ENCODE measurements at regions not wholly inside any gene's neighbourhood (a gene's known extent, or its start where the extent isn't known, plus 50 kb on each side); places are given as distances from the start of the nearest gene placed in this dataset.

- no peak for DNase-seq (ENCODE audit: insufficient read length, low spot score)
- TF ChIP-seq POU2F2 (IDR thresholded peaks at IDR 0.05; ENCODE audit: low read depth, low read length): no peak
- TF ChIP-seq PAX5 (IDR thresholded peaks at IDR 0.05; ENCODE audit: insufficient read depth, low read length, severe bottlenecking): no peak
- TF ChIP-seq POLR2A (IDR thresholded peaks at IDR 0.05; ENCODE audit: low read depth, low read length): no peak
- TF ChIP-seq SPI1 (IDR thresholded peaks at IDR 0.05; ENCODE audit: low read depth, low read length): no peak
- TF ChIP-seq TAF1 (IDR thresholded peaks at IDR 0.05; ENCODE audit: low read depth, low read length): no peak
- TF ChIP-seq POLR2AphosphoS5 (IDR thresholded peaks at IDR 0.05; ENCODE audit: low read depth, low read length): no peak
- FAIRE-seq: no peak
Measured at GRCh38 chr6:169869301-169869700, 117.9 kb downstream of the ERMARD start.

DNA sequence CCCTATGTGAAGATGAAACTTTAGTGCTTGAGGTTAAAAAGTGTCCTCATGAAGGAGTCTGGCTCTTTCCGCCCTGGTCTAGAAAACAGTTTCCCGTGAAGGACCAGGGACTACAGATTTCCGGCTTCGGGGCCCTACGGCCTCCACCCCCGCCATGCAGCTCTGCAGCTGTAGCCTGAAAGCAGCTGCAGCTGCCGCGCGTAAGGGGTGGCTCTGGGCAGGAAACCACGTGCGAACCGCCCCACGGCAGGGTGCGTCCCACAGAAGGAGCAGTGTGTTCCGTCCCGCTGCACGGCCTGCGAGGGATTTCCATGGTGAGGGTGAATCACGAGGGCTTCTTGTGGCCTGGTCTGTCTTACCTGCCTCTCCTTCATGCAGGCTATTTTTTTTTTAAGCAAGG is 117.0 kb downstream of the ERMARD start:
- TF ChIP-seq TAF1 (IDR thresholded peaks at IDR 0.05; ENCODE audit: low read depth, low read length): no peak
- TF ChIP-seq POU2F2 (IDR thresholded peaks at IDR 0.05; ENCODE audit: low read depth, low read length): no peak
- no peak for TF ChIP-seq POLR2AphosphoS5 (IDR thresholded peaks at IDR 0.05; ENCODE audit: low read depth, low read length)
- no peak for TF ChIP-seq POLR2A (IDR thresholded peaks at IDR 0.05; ENCODE audit: low read depth, low read length)
- no peak for TF ChIP-seq SPI1 (IDR thresholded peaks at IDR 0.05; ENCODE audit: low read depth, low read length)
- TF ChIP-seq PAX5 (IDR thresholded peaks at IDR 0.05; ENCODE audit: insufficient read depth, low read length, severe bottlenecking): no peak
- FAIRE-seq: no peak
- no peak for DNase-seq (ENCODE audit: insufficient read length, low spot score)

DNA sequence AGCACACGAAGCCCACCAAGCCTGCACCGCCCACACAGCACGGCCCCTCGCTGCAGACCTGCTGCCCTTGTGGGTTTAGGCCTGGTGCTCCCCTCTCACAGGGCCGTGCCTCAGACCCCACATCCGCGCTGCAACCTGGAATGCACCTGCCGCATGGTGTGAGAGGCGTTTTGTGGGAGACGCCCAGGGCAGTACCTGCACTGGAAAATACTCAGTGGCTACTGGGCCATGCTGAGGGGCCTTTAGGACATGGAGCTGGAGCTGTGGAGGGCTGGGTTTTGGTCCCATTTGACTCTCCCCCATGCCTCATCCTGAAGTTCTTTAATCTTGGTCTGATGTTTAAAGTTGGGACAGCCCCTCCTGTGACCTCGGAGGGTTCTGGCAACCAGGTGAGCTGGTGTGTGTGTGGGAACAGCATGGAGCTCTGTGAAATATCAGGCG is 116.3 kb downstream of the ERMARD start:
- TF ChIP-seq POU2F2 (IDR thresholded peaks at IDR 0.05; ENCODE audit: low read depth, low read length) (no peak), SPI1 (IDR thresholded peaks at IDR 0.05; ENCODE audit: low read depth, low read length) (no peak), POLR2A (IDR thresholded peaks at IDR 0.05; ENCODE audit: low read depth, low read length) (no peak), PAX5 (IDR thresholded peaks at IDR 0.05; ENCODE audit: insufficient read depth, low read length, severe bottlenecking) (no peak), POLR2AphosphoS5 (IDR thresholded peaks at IDR 0.05; ENCODE audit: low read depth, low read length) (no peak), TAF1 (IDR thresholded peaks at IDR 0.05; ENCODE audit: low read depth, low read length) (no peak)
- no peak for DNase-seq (ENCODE audit: insufficient read length, low spot score)
- no peak for FAIRE-seq

DNA sequence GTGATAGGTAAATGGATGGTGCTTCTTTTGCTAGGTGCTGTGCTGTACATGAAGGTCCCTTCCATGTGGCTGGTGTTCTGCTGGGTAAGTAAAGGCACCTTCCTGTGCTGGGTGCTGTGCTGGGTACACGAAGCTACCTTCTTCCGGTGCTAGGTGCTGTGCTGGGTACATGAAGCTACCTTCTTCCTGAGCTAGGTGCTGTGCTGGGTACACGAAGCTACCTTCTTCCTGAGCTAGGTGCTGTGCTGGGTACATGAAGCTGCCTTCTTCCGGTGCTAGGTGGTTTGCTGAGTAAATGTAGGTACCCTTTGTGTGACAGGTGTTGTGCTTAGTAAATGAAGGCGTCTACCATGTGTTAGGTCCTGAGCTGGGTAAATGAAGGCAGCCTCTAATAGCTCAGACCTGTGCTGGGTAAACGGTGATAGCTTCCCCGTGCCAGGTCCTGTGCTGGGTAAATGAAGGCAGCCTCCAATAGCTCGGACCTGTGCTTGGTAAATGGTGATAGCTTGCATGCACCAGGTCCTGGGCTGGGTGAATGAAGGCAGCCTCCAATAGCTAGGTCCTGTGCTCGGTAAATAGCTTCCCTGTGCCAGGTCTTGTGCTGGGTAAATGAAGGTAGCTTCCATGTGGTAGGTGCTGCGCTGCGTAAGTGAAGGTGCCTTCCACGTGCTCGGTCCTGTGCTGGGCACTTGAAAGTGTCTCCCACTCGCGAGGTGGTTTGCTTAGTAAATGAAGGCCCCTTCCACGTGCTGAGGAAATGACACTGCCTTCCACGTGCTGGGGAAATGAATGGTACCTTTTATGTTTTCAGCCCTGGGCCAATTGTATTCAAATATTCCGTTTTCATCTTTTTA is 115.5 kb downstream of the ERMARD start:
- FAIRE-seq: no peak
- no peak for DNase-seq (ENCODE audit: insufficient read length, low spot score)
- no peak for TF ChIP-seq POU2F2 (IDR thresholded peaks at IDR 0.05; ENCODE audit: low read depth, low read length)
- TF ChIP-seq PAX5 (IDR thresholded peaks at IDR 0.05; ENCODE audit: insufficient read depth, low read length, severe bottlenecking): no peak
- TF ChIP-seq SPI1 (IDR thresholded peaks at IDR 0.05; ENCODE audit: low read depth, low read length): no peak
- TF ChIP-seq POLR2A (IDR thresholded peaks at IDR 0.05; ENCODE audit: low read depth, low read length): no peak
- TF ChIP-seq TAF1 (IDR thresholded peaks at IDR 0.05; ENCODE audit: low read depth, low read length): no peak

- no peak for TF ChIP-seq POLR2A (IDR thresholded peaks at IDR 0.05; ENCODE audit: low read depth, low read length)
- TF ChIP-seq PAX5 (IDR thresholded peaks at IDR 0.05; ENCODE audit: insufficient read depth, low read length, severe bottlenecking): no peak
- no peak for TF ChIP-seq SPI1 (IDR thresholded peaks at IDR 0.05; ENCODE audit: low read depth, low read length)
- no peak for TF ChIP-seq TAF1 (IDR thresholded peaks at IDR 0.05; ENCODE audit: low read depth, low read length)
- no peak for TF ChIP-seq POU2F2 (IDR thresholded peaks at IDR 0.05; ENCODE audit: low read depth, low read length)
- no peak for TF ChIP-seq POLR2AphosphoS5 (IDR thresholded peaks at IDR 0.05; ENCODE audit: low read depth, low read length)
- FAIRE-seq: no peak
- DNase-seq (ENCODE audit: insufficient read length, low spot score): no peak
Measured at GRCh38 chr6:169866140-169866534, 114.7 kb downstream of the ERMARD start.

DNA sequence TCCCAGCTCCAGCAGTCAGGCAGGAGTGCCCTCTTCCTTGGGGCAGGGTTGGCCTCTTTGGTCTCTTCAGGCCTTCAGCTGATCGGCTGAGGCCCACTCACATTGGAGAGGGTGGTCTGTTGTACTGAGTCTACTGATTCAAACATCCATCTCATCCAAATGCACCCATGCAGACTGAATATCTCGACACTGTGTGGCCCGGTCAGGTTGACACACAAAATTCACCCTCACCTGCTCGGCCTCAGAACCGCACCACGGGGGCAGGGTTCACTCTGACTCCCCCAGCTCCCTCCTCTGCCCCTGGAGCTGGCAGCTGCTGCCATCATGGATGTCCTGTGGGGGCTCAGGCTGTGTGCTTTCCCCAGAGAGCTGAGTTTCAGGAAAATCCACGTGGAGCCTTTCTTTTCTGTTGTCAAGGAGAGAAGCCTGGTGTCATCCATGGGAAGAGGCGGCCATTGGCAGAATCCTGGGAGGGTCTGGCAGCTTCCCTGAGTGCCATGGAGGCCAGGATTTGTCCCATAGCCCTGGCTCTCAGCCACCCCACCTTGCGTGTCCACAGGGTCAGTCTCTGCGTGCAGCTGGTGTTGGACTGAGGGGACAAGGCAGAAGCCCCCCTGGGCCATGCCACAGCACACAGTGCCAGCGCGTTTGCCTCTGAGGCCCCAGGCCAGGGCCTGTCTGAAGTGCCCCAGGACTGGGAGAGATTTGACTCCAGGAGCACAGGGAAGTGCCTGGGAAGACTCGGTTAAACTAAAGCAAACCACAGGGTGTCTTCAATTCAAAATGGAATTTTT is 114.1 kb downstream of the ERMARD start:
- TF ChIP-seq TAF1 (IDR thresholded peaks at IDR 0.05; ENCODE audit: low read depth, low read length) (no peak), SPI1 (IDR thresholded peaks at IDR 0.05; ENCODE audit: low read depth, low read length) (no peak), POU2F2 (IDR thresholded peaks at IDR 0.05; ENCODE audit: low read depth, low read length) (no peak), POLR2A (IDR thresholded peaks at IDR 0.05; ENCODE audit: low read depth, low read length) (no peak), PAX5 (IDR thresholded peaks at IDR 0.05; ENCODE audit: insufficient read depth, low read length, severe bottlenecking) (no peak), POLR2AphosphoS5 (IDR thresholded peaks at IDR 0.05; ENCODE audit: low read depth, low read length) (no peak)
- DNase-seq (ENCODE audit: insufficient read length, low spot score): no peak
- FAIRE-seq: no peak

- FAIRE-seq (no peak), DNase-seq (ENCODE audit: insufficient read length, low spot score) (no peak)
- TF ChIP-seq POLR2AphosphoS5 (IDR thresholded peaks at IDR 0.05; ENCODE audit: low read depth, low read length) (no peak), POU2F2 (IDR thresholded peaks at IDR 0.05; ENCODE audit: low read depth, low read length) (no peak), POLR2A (IDR thresholded peaks at IDR 0.05; ENCODE audit: low read depth, low read length) (no peak), TAF1 (IDR thresholded peaks at IDR 0.05; ENCODE audit: low read depth, low read length) (no peak), PAX5 (IDR thresholded peaks at IDR 0.05; ENCODE audit: insufficient read depth, low read length, severe bottlenecking) (no peak), SPI1 (IDR thresholded peaks at IDR 0.05; ENCODE audit: low read depth, low read length) (no peak)
Measured at GRCh38 chr6:169864148-169865020, 113.0 kb downstream of the ERMARD start.

GRCh38 chr6:169863710-169864109 is 112.3 kb downstream of the ERMARD start:
- no peak for DNase-seq (ENCODE audit: insufficient read length, low spot score)
- TF ChIP-seq POLR2AphosphoS5 (IDR thresholded peaks at IDR 0.05; ENCODE audit: low read depth, low read length): no peak
- TF ChIP-seq POU2F2 (IDR thresholded peaks at IDR 0.05; ENCODE audit: low read depth, low read length): no peak
- no peak for TF ChIP-seq TAF1 (IDR thresholded peaks at IDR 0.05; ENCODE audit: low read depth, low read length)
- no peak for TF ChIP-seq POLR2A (IDR thresholded peaks at IDR 0.05; ENCODE audit: low read depth, low read length)
- no peak for TF ChIP-seq PAX5 (IDR thresholded peaks at IDR 0.05; ENCODE audit: insufficient read depth, low read length, severe bottlenecking)
- TF ChIP-seq SPI1 (IDR thresholded peaks at IDR 0.05; ENCODE audit: low read depth, low read length): no peak
- FAIRE-seq: peak; percentile 75
